HG02938 (cell line): ENCODE measurements at regions not wholly inside any gene's neighbourhood (a gene's known extent, or its start where the extent isn't known, plus 50 kb on each side); places are given as distances from the start of the nearest gene placed in this dataset.
"Not testable (repeated sequence)": the region's sequence is repeated elsewhere in the genome, so short reads cannot be mapped to it uniquely, and the experiment has no call there.

ENCODE experiments used
- ATAC-seq: cut with Tn5 transposase; IDR thresholded peaks from one replicate; pipeline ENCODE4 v1.9.1; 2021; ENCODE audit warnings: mild to moderate bottlenecking, moderate library complexity; ENCODE audit not compliant: unreplicated experiment

- ATAC-seq = no peak
These were observed 165.0 kb downstream of the SPIN4 start for GRCh38 chrX:63186137-63186536.

- not testable (repeated sequence) for ATAC-seq
These were observed 171.3 kb downstream of the SPIN4 start for GRCh38 chrX:63179852-63180251.

- not testable (repeated sequence) for ATAC-seq
These were observed 174.6 kb downstream of the SPIN4 start for GRCh38 chrX:63176578-63176977.

DNA sequence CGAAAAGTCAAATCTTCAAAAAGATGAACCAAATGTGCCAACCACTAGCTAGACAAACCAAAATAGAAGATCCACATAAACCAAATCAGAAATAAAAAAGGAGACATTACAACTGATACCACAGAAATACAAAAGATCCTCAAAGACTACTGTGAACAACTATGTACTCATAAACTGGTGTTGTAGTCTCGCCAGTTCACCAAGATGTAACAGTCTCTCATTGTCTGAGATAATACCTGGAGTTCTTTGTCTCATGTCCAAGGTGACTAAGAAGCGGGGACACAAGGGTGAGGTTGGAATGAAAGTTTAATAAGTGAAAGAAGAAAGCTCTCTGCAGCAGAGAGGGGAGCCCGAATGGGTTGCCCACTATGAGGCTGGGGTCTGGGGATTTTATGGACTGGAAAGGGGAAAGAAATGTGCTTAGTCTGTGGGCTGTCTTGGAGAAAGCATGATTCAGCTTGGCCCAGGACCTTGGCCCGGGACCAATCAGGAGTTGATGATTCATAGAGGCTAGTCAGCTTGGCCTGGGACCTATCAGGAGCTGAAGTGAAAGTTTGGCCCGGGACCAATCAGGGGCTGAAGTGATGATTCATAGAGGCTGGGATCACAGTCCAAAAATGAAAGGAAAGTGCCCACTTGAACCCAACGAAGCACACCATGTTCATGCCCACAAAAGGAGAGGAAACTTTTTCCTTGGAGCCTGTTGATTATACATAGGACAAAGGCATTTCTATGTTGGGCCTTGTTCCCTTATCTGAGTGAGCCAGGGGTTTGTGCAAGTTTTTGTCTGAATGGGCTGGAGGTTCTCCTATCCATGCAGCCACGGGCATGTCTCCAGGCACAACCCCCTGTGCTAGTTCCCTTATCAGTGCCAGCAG, 177.1 kb downstream of the SPIN4 start:
- ATAC-seq = not testable (repeated sequence)

DNA sequence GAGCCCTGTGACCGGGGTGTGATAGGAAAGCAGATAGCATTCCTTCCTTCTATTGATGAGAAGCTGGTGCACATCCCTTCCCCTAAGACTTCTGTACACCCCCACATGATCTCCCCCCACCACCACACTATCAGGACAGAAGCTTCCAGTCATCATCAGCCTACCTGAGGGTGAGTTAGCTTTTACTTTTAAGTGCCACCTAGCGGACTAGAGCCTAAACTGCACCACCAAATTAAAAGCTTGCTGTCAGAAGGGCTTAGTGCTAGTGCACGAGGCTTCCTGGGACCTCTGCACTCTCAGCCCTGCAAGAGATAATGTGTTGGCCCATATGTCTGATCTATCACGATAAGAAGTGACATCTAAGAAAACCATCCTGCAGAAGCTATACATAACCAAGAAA, 181.7 kb downstream of the SPIN4 start:
- not testable (repeated sequence) for ATAC-seq

GRCh38 chrX:63168949-63169348, 182.2 kb downstream of the SPIN4 start:
- not testable (repeated sequence) for ATAC-seq

GRCh38 chrX:63167002-63167401, 184.1 kb downstream of the SPIN4 start:
- ATAC-seq = not testable (repeated sequence)

DNA sequence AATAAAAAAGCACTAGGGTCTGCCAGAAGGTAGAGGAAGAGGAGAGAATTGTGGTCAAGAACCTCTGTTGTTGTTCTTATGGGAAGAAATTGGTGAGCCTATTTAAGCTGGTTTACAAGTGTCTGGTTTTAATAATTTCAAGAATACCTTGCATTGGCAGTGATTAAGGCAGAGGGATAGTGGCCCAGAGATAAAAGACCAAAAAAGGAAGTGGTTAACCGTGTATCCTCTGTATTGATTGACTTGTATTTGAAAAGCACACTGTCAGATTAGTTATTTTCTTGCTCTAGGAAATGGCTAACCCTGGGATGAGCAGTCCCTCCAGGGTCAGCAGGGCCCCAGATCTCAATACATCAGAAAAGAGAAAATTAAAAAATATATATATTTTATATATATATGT, 190.1 kb downstream of the SPIN4 start:
- not testable (repeated sequence) for ATAC-seq

DNA sequence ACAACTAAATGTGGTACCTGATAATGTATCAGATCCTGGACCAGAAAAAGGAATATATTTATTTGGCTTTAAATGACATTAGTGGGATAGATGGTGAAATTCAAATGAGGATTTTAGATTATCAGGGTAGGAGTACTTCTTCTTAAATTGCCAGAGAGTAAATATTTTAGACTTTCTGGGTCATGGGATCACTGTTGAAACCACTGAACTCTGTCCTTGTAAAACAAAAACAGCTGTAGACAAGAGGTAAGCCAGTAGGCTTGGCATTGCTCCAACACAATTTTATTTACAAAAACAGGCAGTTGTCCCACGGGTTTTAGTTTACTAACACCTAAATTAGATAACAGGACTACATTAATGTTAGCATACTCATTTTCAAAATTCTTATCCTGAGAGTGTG, 190.8 kb downstream of the SPIN4 start:
- not testable (repeated sequence) for ATAC-seq

DNA sequence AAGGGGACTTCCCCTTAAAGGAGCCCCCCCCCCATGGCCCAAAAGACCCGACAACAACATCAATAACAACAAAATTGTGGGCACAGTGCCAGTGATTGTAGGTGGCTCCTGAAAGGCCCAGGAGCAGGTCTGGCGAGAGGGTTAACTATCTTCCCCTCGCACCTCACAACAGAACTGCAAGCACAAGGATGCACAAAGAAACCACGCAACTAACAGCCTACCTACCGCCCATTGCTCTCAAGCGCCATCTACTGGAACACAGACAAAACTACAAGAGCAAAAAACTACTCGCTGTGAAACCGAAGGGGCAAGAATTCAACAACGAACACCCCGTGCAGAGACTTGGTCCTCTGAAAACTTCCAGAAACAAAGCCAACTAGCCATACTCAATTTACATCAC, 205.6 kb downstream of the SPIN4 start:
- ATAC-seq = not testable (repeated sequence)

DNA sequence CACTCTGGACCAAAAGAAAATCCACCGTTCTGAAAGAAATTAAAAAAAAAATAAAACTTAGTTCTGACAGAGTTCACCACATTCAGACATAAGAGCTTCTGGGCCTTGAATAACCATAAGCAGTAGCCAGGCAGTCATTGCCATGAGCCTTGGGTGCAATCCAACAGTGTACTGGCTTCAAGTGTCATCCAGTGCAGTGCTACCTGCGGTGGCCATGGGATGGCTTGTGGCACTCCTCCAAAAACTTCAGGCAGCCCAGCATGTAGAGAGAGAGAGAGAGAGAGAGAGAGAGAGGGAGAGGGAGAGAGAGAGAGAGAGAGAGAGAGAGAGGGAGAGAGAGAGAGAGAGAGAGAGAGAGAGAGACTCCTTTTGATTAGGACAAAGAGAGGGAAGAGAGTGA, 208.5 kb downstream of the SPIN4 start:
- not testable (repeated sequence) for ATAC-seq

GRCh38 chrX:63135859-63136258, 215.3 kb downstream of the SPIN4 start:
- ATAC-seq = not testable (repeated sequence)

DNA sequence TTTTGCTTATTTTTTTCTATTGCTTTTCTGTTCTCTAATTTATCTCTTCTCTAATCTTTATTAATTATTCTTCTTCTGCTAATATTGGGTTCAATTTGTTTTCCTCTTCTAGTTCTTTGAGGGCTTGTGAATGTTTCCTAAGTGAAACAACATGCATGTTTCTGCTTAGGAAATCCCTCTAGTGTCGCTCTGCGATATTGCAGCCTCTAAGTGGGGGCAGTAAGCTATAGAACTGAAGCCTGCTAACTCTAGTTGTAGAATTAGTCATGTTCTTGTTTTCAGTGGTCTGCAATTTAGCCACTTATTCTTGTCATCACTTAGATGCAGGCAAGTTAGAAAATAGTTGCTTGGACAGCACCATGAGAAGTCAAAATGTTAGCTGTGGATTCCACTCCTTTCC, 222.6 kb downstream of the SPIN4 start:
- no peak for ATAC-seq

DNA sequence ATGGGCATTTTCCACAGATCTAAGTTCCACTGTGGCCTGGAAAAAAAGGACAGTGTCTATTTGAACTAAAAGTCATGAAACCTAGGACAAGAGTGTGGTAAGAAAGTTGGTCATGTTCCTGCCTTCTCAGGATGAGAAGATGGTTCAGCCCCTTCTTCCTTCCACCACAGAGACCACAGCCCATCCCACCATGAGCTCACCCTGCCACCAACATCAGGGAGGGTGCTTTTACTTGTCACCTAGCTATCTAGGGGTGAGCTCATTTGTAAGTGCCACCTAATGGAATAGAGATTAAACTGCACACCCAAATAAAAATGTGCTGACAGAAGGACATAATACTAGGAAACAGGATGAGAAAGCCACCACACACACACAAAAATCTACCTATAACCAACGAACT, 235.9 kb downstream of the SPIN4 start:
- ATAC-seq = no peak

DNA sequence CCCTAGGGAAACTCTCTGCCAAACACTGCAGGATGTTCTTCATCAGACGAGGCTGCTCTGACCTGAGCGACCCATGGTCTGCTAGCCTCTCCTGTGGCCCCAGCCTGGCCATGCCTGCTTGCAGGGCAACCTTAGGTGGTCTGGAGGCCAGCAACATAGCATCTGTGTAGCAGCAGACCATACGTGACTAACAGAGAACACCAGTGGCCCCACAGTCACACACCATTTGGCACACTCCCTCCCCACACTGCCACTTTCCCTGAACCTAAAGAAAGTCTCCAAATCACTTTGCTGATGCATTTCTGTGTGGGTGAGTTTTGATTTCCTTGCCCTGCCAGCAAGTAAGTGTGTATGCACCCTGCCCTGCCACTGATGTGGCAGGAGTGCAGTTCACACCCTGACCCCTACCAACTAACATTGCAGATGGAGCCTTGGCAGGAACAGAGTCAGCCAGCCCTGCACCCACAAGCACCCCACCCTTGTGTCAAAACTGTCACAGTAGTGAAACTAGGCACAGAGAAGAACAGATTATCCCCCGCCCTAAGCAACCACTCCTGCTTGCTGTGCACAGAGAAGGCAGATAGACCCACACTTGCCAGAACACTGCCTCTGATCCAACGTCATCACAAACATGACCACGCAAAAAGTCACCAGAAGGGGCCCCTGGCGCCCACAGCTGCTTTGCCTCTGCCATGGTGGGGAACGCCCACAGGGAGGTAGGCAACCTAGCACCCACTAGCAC, 249.1 kb downstream of the SPIN4 start:
- no peak for ATAC-seq

GRCh38 chrX:63058204-63058603, 292.9 kb downstream of the SPIN4 start:
- no peak for ATAC-seq

DNA sequence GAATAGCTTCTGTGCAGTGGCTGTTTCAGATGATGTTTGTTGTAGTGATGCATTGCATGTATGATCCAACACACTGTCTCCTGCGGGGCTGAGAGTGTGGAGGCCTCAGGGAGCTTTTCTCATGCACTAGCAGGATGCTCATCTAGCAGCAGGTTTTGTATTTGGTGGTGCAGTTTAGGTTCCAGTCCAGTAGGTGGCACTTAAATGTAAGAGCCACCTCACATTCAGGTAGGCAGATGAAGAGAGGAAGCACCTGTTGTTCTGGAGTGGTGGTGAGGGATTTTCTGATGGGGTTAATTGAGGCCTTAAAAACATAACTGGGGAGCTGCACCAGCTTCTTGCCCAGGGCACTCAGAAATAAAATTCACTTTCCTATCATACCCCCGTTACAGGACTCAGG, 300.9 kb downstream of the SPIN4 start:
- no peak for ATAC-seq

GRCh38 chrX:63032811-63033210, 318.3 kb downstream of the SPIN4 start:
- no peak for ATAC-seq

GRCh38 chrX:63013549-63013948, 337.6 kb downstream of the SPIN4 start:
- ATAC-seq = no peak

DNA sequence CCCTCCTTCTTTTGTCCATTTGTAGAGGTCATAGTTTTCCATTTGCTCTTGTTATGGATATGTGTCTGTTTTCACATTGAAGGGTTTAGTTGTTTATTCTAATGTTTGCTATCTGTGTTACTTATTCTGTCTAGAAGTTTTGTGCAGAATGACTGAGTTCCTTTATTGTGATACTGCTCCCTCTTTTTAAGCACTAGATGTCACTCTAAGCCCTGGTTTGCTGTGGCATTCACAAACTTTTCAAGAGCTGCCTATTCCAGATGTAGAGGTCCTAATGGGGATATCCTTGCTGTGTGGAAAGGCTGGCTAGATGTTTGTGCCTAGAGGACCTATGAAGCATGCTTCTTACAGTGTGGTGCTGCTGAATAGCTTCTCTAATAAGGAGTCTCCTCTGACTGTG, 338.6 kb downstream of the SPIN4 start:
- no peak for ATAC-seq

DNA sequence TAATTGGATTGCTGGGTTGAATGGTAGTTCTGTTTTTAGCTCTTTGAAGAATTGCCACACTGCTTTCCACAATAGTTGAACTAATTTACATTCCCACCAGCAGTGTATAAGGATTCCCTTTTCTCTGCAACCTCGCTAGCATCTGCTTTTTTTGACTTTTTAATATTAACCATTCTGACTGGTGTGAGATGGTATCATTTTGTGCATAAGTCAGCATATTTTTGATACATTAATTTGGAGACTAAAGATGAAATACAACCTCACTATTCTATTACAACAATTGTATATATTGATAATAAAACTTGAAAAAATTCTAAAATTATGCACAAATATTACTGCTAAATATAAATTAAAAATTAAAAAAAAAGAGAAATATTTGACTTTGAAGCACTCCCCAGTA, 350.9 kb downstream of the SPIN4 start:
- ATAC-seq = not testable (repeated sequence)
